ENCODE measurements at regions not wholly inside any gene's neighbourhood (a gene's known extent, or its start where the extent isn't known, plus 50 kb on each side); places are given as distances from the start of the nearest gene placed in this dataset.

GRCh38 chr9:79390781-79391770 lies 180.7 kb upstream of the TLE4 start:
- Histone ChIP-seq H3K27me3 (ENCODE audit: control insufficient read depth, insufficient read depth, low read length) (no peaks in the 10 kb centered on the region), H3K36me3 (ENCODE audit: control insufficient read depth, insufficient read depth, low read length) (no peaks in the 10 kb centered on the region), H3K27ac (ENCODE audit: low read length) (no peak overlapping the region), H3K4me3 (ENCODE audit: low read length) (no peak overlapping the region), H3K9me3 (ENCODE audit: control insufficient read depth, insufficient read depth, low read length) (no peaks in the 10 kb centered on the region), H3K4me1 (ENCODE audit: control insufficient read depth, insufficient read depth, low read length) (no peaks in the 10 kb centered on the region)
- WGBS (ENCODE audit: insufficient coverage) = 93% methylated on average over 28 of the region's 28 CpGs
- intact Hi-C loops (cut with micrococcal nuclease) = no loop called here
- TF ChIP-seq CTCF (IDR thresholded peaks at IDR 0.05) = no peak
- no peak for DNase-seq
- Mint-ChIP-seq H3K27me3 (ENCODE audit: low read depth in 2 of 2) (peaks cover 5 to 23% of the 10 kb centered on the region in 2 donors), H3K27ac (no peak overlapping the region), H3K4me1 (no peaks in the 10 kb centered on the region), H3K4me3 (no peak overlapping the region), H3K9me3 (no peaks in the 10 kb centered on the region), H3K36me3 (no peaks in the 10 kb centered on the region)
- ATAC-seq = no peak

GRCh38 chr9:79395228-79395627 lies 176.5 kb upstream of the TLE4 start:
- H3K9me3 ChIP-seq (ENCODE audit: control insufficient read depth, insufficient read depth, low read length) = no peaks in the 10 kb centered on the region
- TF ChIP-seq CTCF (IDR thresholded peaks at IDR 0.05) = no peak
- H3K27me3 Mint-ChIP-seq (ENCODE audit: low read depth in 2 of 2) = peaks cover 8 to 21% of the 10 kb centered on the region in 2 donors
- ATAC-seq (no peak), DNase-seq (no peak)
- no peaks in the 10 kb centered on the region for H3K36me3 ChIP-seq (ENCODE audit: control insufficient read depth, insufficient read depth, low read length)
- no peaks in the 10 kb centered on the region for H3K4me1 Mint-ChIP-seq
- intact Hi-C loops (cut with micrococcal nuclease) = no loop called here
- H3K27me3 ChIP-seq (ENCODE audit: control insufficient read depth, insufficient read depth, low read length) = no peaks in the 10 kb centered on the region
- H3K9me3 Mint-ChIP-seq = no peaks in the 10 kb centered on the region
- whole genome bisulfite sequencing (ENCODE audit: insufficient coverage) = 58% methylated on average over 4 of the region's 4 CpGs
- no peaks in the 10 kb centered on the region for H3K36me3 Mint-ChIP-seq
- no peak overlapping the region for H3K27ac ChIP-seq (ENCODE audit: low read length)
- no peaks in the 10 kb centered on the region for H3K4me1 ChIP-seq (ENCODE audit: control insufficient read depth, insufficient read depth, low read length)
- no peak overlapping the region for H3K4me3 ChIP-seq (ENCODE audit: low read length)
- no peak overlapping the region for H3K4me3 Mint-ChIP-seq
- H3K27ac Mint-ChIP-seq = no peak overlapping the region

GRCh38 chr9:79395755-79396154 lies 176.0 kb upstream of the TLE4 start:
- H3K36me3 Mint-ChIP-seq = no peaks in the 10 kb centered on the region
- H3K27me3 ChIP-seq (ENCODE audit: control insufficient read depth, insufficient read depth, low read length) = no peaks in the 10 kb centered on the region
- no peaks in the 10 kb centered on the region for H3K4me1 ChIP-seq (ENCODE audit: control insufficient read depth, insufficient read depth, low read length)
- no peak overlapping the region for H3K4me3 ChIP-seq (ENCODE audit: low read length)
- ATAC-seq (no peak), DNase-seq (no peak)
- H3K27ac ChIP-seq (ENCODE audit: low read length) = no peak overlapping the region
- no peaks in the 10 kb centered on the region for H3K36me3 ChIP-seq (ENCODE audit: control insufficient read depth, insufficient read depth, low read length)
- intact Hi-C loops (cut with micrococcal nuclease) = no loop called here
- H3K4me1 Mint-ChIP-seq = no peaks in the 10 kb centered on the region
- peaks cover 8 to 21% of the 10 kb centered on the region in 2 donors for H3K27me3 Mint-ChIP-seq (ENCODE audit: low read depth in 2 of 2)
- no peaks in the 10 kb centered on the region for H3K9me3 ChIP-seq (ENCODE audit: control insufficient read depth, insufficient read depth, low read length)
- WGBS (ENCODE audit: insufficient coverage) = 91% methylated on average over 7 of the region's 7 CpGs
- H3K4me3 Mint-ChIP-seq = no peak overlapping the region
- TF ChIP-seq CTCF (IDR thresholded peaks at IDR 0.05) = no peak
- no peaks in the 10 kb centered on the region for H3K9me3 Mint-ChIP-seq
- no peak overlapping the region for H3K27ac Mint-ChIP-seq
